ENCODE measurements at regions not wholly inside any gene's neighbourhood (a gene's known extent, or its start where the extent isn't known, plus 50 kb on each side); places are given as distances from the start of the nearest gene placed in this dataset.
"Not testable (repeated sequence)": the region's sequence is repeated elsewhere in the genome, so short reads cannot be mapped to it uniquely, and the experiment has no call there.

- DNase-seq (ENCODE audit: low read depth, low spot score) = no peak
Measured at GRCh38 chr12:131250028-131250950, 296.6 kb downstream of the ADGRD1 start.

GRCh38 chr12:131250951-131251315 is 297.2 kb downstream of the ADGRD1 start:
- DNase-seq (ENCODE audit: low read depth, low spot score) = no peak

- no peak for DNase-seq (ENCODE audit: low read depth, low spot score)
Measured at GRCh38 chr12:131251336-131252101, 297.8 kb downstream of the ADGRD1 start.

- DNase-seq (ENCODE audit: low read depth, low spot score) = no peak
Measured at GRCh38 chr12:131253376-131254026, 299.8 kb downstream of the ADGRD1 start.

GRCh38 chr12:131254374-131254773 is 300.7 kb downstream of the ADGRD1 start:
- no peak for DNase-seq (ENCODE audit: low read depth, low spot score)

- no peak for DNase-seq (ENCODE audit: low read depth, low spot score)
Measured at GRCh38 chr12:131258398-131258797, 304.7 kb downstream of the ADGRD1 start.

GRCh38 chr12:131260251-131260905 is 306.7 kb downstream of the ADGRD1 start:
- DNase-seq (ENCODE audit: low read depth, low spot score) = no peak

- DNase-seq (ENCODE audit: low read depth, low spot score) = no peak
Measured at GRCh38 chr12:131260954-131261353, 307.2 kb downstream of the ADGRD1 start.

GRCh38 chr12:131261906-131262305 is 308.2 kb downstream of the ADGRD1 start:
- DNase-seq (ENCODE audit: low read depth, low spot score) = no peak

- DNase-seq (ENCODE audit: low read depth, low spot score) = no peak
Measured at GRCh38 chr12:131263626-131264025, 309.9 kb downstream of the ADGRD1 start.

- no peak for DNase-seq (ENCODE audit: low read depth, low spot score)
Measured at GRCh38 chr12:131264635-131265034, 310.9 kb downstream of the ADGRD1 start.

GRCh38 chr12:131266591-131267467 is 313.1 kb downstream of the ADGRD1 start:
- no peak for DNase-seq (ENCODE audit: low read depth, low spot score)

- DNase-seq (ENCODE audit: low read depth, low spot score) = no peak
Measured at GRCh38 chr12:131267576-131267975, 313.9 kb downstream of the ADGRD1 start.

GRCh38 chr12:131268123-131268522 is 314.4 kb downstream of the ADGRD1 start:
- not testable (repeated sequence) for DNase-seq (ENCODE audit: low read depth, low spot score)

GRCh38 chr12:131268571-131268970 is 314.9 kb downstream of the ADGRD1 start:
- not testable (repeated sequence) for DNase-seq (ENCODE audit: low read depth, low spot score)

GRCh38 chr12:131269551-131269950 is 315.8 kb downstream of the ADGRD1 start:
- DNase-seq (ENCODE audit: low read depth, low spot score) = no peak

GRCh38 chr12:131269977-131270376 is 316.3 kb downstream of the ADGRD1 start:
- not testable (repeated sequence) for DNase-seq (ENCODE audit: low read depth, low spot score)

GRCh38 chr12:131271724-131272123 is 318.0 kb downstream of the ADGRD1 start:
- DNase-seq (ENCODE audit: low read depth, low spot score) = no peak

GRCh38 chr12:131272283-131272814 is 318.6 kb downstream of the ADGRD1 start:
- not testable (repeated sequence) for DNase-seq (ENCODE audit: low read depth, low spot score)

GRCh38 chr12:131273291-131273845 is 319.7 kb downstream of the ADGRD1 start:
- no peak for DNase-seq (ENCODE audit: low read depth, low spot score)
